BE2C (cell line): ENCODE measurements at regions not wholly inside any gene's neighbourhood (a gene's known extent, or its start where the extent isn't known, plus 50 kb on each side); places are given as distances from the start of the nearest gene placed in this dataset.
"Not testable (repeated sequence)": the region's sequence is repeated elsewhere in the genome, so short reads cannot be mapped to it uniquely, and the experiment has no call there.

Experiments
- DNase-seq: peaks from one replicate; pipeline ENCODE4 v3.0.0-alpha.2; 2020
- H3K27me3 ChIP-seq: fragments of 250-450 bp; sonication (Bioruptor Pico); 2 replicates; pipeline ENCODE4 v1.5.1; 2020; ENCODE audit warnings: mild to moderate bottlenecking
- H3K36me3 ChIP-seq: fragments of 250-450 bp; sonication (Bioruptor Pico); 2 replicates; pipeline ENCODE4 v1.5.1; 2020; ENCODE audit warnings: mild to moderate bottlenecking
- H3K4me1 ChIP-seq: fragments of 250-450 bp; sonication (Bioruptor Pico); 2 replicates; pipeline ENCODE4 v1.5.1; 2020
- H3K4me3 ChIP-seq: 2 replicates; pipeline ENCODE4 v1.5.1; 2011; ENCODE audit warnings: low read depth, low read length
- H3K9me3 ChIP-seq: fragments of 250-450 bp; sonication (Bioruptor Pico); 2 replicates; pipeline ENCODE4 v1.5.1; 2020
- TF ChIP-seq, protein P1 (sequence below): IDR thresholded peaks from 2 replicates; pipeline ENCODE4 v1.5.1; 2012; ENCODE audit warnings: mild to moderate bottlenecking, low read depth, low read length

DNA sequence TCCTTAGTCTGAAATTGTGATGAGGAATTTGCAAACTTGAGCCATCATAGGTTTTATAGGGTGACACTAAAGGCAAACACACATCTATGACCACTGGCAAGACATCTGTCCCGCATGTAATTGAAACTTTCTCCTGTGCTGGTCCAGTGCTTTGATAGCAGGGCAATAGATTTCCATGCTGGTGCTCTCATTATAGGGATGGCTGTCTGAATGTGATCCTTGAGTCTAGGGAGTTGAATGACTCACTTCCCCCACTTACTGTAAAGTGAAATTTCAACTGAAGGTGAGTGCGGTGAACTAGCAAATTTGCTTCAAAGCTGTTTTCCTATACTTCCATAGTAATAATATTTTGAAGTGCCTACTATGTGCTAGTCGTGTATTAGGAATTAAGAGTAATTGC, 1630.0 kb downstream of the STIM2 start:
- Histone ChIP-seq H3K27me3 (no peaks in the 10 kb centered on the region), H3K4me3 (no peak overlapping the region), H3K36me3 (no peaks in the 10 kb centered on the region), H3K9me3 (no peaks in the 10 kb centered on the region), H3K4me1 (no peaks in the 10 kb centered on the region)
- no peak for DNase-seq
- TF ChIP-seq, protein P1, sequence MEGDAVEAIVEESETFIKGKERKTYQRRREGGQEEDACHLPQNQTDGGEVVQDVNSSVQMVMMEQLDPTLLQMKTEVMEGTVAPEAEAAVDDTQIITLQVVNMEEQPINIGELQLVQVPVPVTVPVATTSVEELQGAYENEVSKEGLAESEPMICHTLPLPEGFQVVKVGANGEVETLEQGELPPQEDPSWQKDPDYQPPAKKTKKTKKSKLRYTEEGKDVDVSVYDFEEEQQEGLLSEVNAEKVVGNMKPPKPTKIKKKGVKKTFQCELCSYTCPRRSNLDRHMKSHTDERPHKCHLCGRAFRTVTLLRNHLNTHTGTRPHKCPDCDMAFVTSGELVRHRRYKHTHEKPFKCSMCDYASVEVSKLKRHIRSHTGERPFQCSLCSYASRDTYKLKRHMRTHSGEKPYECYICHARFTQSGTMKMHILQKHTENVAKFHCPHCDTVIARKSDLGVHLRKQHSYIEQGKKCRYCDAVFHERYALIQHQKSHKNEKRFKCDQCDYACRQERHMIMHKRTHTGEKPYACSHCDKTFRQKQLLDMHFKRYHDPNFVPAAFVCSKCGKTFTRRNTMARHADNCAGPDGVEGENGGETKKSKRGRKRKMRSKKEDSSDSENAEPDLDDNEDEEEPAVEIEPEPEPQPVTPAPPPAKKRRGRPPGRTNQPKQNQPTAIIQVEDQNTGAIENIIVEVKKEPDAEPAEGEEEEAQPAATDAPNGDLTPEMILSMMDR = no peak

DNA sequence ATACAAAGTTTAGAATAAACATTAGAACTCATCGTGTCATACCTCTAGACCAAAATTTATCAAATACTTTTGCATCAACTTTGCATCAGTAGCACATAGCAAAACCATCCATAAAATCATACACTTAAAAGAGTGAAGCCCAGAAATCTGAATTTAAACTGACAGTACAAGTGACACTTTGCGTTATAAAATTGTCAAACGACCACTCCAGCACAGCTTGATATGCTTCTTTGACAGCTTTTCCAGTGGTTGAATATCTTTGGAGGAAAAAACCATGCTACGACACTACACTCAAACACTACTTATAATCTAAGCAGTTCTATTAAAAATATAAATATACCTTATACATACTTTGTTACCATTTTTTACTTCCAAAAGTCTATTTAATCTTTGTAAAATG, 1644.4 kb downstream of the STIM2 start:
- H3K4me3 ChIP-seq = no peak overlapping the region
- no peaks in the 10 kb centered on the region for H3K27me3 ChIP-seq
- TF ChIP-seq, protein P1 = no peak
- DNase-seq = no peak
- no peaks in the 10 kb centered on the region for H3K9me3 ChIP-seq
- H3K4me1 ChIP-seq = no peaks in the 10 kb centered on the region
- H3K36me3 ChIP-seq = no peaks in the 10 kb centered on the region

DNA sequence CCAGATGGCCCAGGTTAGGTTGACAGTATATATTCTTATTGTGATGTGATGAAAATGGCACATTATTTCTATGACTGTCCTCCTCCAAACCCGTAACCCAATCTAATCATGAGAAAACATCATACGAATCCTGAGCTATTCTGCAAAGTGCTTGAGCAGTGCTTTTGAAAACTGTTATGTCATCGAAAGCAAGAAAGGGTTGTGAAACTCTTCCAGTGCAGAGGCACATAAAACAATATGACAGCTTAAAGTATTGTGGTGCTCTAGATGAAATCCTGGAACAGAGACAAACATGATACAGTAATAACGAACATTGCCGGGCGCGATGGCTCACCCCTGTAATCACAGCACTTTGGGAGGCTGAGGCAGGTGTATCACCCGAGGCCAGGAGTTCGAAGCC, 1648.0 kb downstream of the STIM2 start:
- TF ChIP-seq, protein P1 = no peak
- Histone ChIP-seq H3K9me3 (no peaks in the 10 kb centered on the region), H3K36me3 (no peaks in the 10 kb centered on the region), H3K4me3 (no peak overlapping the region), H3K4me1 (no peaks in the 10 kb centered on the region), H3K27me3 (no peaks in the 10 kb centered on the region)
- DNase-seq = no peak

DNA sequence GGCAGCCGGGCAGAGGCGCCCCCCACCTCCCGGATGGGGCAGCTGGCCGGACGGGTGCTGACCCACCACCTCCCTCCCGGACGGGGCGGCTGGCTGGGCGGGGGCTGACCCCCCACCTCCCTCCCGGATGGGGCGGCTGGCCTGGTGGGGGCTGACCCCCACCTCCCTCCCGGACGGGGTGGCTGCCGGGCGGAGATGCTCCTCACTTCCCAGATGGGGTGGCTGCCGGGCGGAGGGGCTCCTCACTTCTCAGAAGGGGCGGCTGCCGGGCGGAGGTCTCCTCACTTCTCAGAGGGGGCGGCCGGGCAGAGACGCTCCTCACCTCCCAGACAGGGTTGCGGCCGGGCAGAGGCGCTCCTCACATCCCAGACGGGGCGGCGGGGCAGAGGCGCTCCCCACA, 1654.1 kb downstream of the STIM2 start:
- H3K4me3 ChIP-seq, H3K36me3 ChIP-seq, H3K27me3 ChIP-seq, DNase-seq, H3K4me1 ChIP-seq, H3K9me3 ChIP-seq: not testable (repeated sequence)

DNA sequence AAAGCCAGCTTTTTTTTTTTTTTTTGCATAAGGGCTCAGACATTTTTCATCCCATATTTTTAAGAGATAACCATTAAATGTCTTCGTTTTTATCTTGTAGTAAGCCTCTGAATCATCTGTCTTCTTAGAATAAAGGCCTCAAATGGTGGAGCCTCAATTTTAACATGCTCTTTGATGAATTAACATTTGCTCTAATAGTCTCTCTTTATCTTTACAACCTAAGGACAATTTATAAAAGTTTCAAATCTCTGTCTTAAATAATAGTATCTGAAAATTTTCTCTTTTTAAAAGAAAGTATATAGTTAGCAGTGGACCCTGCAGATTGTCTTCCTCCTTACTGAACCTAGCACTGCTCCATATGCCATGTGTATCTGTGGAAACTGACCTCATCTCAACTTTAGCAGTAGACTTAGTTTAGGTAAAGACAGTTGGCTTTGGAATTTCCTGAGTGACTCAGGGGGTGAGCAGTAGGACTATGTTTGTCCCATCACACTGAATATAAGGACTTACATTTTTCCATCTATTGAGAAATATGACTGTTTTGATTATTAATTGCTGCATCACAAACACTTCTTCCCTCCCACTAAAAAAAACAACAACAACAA, 1658.0 kb downstream of the STIM2 start:
- TF ChIP-seq, protein P1 = no peak
- DNase-seq = no peak
- Histone ChIP-seq H3K9me3 (no peaks in the 10 kb centered on the region), H3K27me3 (no peaks in the 10 kb centered on the region), H3K4me1 (no peaks in the 10 kb centered on the region), H3K4me3 (no peak overlapping the region), H3K36me3 (no peaks in the 10 kb centered on the region)

DNA sequence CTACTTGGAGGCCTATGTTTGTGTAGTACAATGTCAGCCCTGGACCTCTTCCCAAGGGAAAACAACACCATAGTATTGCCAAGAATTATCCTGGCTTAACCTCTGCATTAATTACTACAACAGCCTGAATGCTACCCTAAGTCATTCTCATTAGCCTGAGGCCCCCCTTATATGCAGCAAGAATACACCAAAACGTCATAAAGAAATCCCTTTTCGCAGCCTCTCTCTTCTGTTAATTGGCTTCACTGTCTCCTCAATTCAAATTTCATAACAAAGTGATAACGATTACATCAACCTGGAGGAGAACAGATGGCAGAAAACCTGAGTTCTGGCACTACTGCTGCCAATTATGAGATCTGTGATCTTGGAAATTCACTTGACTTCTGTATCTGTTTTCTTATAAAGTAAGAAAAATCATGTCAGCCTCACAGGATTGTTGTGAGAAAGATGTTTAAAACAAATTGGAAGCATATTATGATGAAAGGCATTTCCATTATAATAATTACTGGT, 1663.1 kb downstream of the STIM2 start:
- TF ChIP-seq, protein P1 = no peak
- no peaks in the 10 kb centered on the region for H3K36me3 ChIP-seq
- DNase-seq = no peak
- H3K27me3 ChIP-seq = no peaks in the 10 kb centered on the region
- no peaks in the 10 kb centered on the region for H3K9me3 ChIP-seq
- no peak overlapping the region for H3K4me3 ChIP-seq
- H3K4me1 ChIP-seq = no peaks in the 10 kb centered on the region
